ENCODE measurements at regions not wholly inside any gene's neighbourhood (a gene's known extent, or its start where the extent isn't known, plus 50 kb on each side); places are given as distances from the start of the nearest gene placed in this dataset.

GRCh38 chr10:94192974-94193373, 169.8 kb downstream of the NOC3L start:
- no peak for DNase-seq (ENCODE audit: low read depth)

DNA sequence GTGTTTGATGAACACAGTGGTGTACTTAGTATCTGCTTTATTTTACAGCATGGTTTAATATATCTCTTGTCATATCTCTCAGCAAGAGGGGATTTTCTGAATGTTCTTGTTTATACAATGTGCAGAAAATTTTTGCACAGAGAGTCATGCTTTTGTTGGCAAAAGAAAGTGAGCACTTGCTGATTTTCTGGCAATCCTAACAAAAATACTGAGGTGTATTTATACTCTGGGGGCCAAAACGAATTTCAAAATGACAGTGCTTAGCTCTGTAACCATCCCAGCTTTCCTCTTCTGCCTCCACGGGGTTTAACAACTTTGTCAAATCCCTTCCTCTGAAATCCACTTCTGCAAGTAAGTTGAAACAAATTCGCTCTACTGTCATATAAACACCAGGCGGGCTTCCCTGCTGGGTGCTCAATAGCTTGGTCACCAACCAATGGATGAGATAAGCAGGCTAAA, 169.2 kb downstream of the NOC3L start:
- DNase-seq (ENCODE audit: low read depth) = no peak

DNA sequence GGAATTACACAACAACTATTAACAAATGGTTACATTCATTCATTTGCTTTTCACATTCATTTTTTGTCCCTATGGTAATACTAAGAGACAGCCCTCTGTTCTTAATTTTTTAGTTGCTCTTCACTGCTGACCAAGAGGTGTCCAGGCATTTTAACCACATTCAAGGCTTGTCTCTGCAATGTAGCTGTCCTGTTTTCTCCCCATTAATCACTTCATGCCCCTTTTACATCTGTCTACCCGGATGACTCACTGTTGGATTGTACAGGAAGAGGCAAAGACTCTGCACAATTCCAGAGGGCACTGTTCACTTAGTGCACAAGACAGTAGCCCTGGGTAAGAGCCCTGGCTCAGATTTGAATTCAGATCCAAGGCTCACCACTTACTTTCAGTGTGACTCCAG, 168.5 kb downstream of the NOC3L start:
- DNase-seq (ENCODE audit: low read depth) = no peak

DNA sequence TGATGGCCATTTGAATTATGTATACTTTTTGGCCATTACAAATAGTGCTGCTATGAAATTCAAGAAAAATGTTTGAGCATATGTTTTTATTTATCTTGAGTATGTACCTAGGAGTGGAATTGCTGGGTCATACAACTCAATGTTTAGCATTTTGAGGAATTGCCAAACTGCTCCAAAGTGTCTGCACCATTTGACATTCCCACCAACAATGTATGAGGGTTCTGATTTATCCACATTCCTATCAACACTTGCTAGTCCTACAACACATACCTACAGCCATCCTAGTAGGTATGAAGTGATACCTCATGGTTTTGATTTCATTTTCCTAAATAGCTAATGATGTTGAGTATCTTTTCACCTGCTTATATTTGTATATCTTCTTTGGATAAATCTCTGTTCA, 165.5 kb downstream of the NOC3L start:
- no peak for DNase-seq (ENCODE audit: low read depth)

DNA sequence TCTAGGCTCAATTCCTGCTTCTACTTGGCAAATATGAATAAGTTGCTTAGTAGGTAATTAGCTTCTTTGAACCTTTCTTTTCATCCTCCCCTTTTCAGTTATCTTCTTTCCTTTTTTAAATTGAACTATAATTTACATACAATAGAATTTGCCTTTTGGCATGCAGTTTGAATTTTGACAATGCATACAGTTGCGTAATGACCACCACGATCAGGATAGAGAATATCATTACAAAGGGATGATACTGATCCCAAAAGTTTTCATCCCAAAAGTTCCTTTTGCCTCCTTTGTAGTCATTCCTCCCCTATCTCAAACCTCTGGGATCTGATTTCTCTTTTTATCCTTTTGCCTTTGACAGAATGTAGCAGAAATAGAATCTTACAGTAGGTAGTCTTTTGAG, 164.4 kb downstream of the NOC3L start:
- no peak for DNase-seq (ENCODE audit: low read depth)

GRCh38 chr10:94199565-94199964, 163.2 kb downstream of the NOC3L start:
- DNase-seq (ENCODE audit: low read depth) = no peak

- DNase-seq (ENCODE audit: low read depth) = no peak
These were observed 162.4 kb downstream of the NOC3L start for GRCh38 chr10:94200146-94200837.

DNA sequence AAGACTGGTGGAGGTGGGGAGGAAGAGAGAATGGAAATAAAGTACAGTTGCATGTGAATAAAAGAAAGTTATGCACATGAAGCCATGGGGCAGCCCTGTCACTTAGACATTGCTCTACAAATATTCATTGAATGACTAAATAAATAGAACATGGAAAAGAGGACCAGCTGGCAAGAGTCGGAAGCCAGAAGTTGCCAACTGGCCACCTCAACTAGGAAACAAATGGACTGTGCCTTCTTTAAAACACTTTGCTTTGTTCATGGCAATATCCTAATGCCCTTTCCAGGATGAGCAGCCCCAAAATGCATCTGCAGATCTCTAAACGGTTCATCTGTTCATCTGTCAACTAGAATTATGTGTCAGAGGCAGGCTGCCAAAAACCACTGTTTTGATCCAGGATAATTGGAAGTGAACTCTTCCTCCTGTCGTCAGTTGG, 157.3 kb downstream of the NOC3L start:
- DNase-seq (ENCODE audit: low read depth) = no peak

DNA sequence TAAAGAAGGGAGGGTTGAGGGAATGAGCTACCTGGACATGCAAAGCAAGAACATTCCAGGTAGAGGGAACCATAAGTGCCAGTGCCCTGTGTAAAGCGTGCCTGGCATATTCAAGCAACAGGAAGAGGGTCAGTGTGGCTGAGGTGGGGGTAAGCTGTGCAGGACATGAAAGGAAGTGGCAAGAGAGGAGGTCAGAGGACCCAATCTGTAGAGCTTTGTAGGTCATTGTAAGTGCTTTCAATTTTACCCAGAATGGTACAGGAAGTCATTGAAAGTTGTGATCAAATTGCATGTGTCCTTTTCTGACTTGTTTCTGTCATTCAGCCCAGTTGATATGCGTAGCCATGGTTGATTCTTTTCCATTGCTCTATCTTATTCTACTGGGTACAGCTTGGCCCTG, 156.6 kb downstream of the NOC3L start:
- DNase-seq (ENCODE audit: low read depth) = no peak

DNA sequence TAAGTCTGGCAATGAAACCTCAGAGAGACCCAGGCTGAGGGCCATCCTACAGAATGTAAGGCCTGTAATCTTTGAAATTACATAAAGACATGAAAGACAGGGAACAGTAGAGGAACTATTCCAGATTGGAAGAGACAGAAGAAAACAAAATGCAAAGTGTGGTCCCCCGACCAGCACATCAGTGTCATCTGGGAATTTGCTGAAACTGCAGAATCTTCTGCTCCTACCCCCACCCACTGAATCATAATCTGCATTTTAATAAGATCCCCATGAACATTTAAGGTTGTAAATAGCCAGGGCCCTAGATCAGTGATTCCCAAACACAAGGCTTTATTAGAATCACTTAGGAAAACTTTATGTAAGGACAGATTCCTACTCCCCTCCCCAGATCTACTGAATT, 154.4 kb downstream of the NOC3L start:
- DNase-seq (ENCODE audit: low read depth) = no peak

DNA sequence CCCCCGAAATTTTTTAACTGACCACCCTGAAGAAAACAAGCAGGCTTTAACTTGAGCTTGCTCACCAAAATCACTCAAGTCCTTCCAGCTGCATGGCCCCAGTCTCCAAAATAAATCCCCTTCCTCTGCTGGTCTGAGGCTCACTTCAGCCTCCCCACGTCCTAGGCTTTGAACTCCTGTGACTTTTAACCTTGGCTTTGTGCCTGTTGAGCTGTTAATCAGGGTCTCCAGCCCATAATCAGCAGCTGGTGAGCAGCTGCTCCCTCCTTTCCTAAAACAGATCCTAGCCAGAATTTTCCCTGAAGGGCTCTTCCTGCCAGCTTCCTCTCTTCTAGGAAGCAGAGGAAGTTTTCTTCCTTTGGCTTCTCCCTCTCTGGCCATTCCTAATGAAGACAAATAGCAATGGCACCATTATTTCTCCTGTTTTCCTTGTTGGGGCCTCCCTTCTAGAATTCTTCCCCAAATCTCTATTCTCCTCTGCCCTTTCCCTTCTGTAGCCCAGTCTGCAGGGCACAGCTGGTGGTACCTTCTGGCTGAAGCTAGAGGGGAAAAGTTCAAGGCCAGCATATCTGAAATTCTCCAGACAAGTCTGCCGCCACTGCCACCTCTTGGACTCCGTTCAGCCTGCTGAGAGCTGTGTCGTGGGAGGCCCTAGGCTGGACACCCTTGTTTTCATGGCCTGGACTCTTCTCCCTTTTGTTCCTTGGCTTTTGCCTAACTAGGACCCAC, 152.1 kb downstream of the NOC3L start:
- DNase-seq (ENCODE audit: low read depth) = no peak

- no peak for DNase-seq (ENCODE audit: low read depth)
These were observed 151.6 kb downstream of the NOC3L start for GRCh38 chr10:94211169-94211510.

- DNase-seq (ENCODE audit: low read depth) = no peak
These were observed 149.7 kb downstream of the NOC3L start for GRCh38 chr10:94213001-94213530.

DNA sequence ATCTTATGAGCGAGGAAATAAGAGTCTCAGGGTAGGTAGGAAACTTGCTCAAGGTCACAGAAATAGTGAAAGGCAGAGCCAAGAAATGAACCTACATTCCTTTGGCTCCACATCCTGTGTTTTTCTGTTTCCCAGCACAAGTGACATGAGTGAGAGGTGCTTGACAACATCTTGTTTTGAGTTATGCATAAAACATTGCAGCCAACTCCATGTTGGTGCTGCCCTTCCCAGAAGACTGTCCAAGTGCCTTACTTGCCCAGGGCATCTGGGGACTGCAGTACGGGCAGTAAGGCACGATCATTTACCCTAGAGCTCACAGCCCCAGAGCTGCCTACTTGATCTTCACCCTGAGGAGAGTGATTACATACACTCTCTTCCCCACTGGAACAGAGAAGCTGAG, 148.8 kb downstream of the NOC3L start:
- no peak for DNase-seq (ENCODE audit: low read depth)

DNA sequence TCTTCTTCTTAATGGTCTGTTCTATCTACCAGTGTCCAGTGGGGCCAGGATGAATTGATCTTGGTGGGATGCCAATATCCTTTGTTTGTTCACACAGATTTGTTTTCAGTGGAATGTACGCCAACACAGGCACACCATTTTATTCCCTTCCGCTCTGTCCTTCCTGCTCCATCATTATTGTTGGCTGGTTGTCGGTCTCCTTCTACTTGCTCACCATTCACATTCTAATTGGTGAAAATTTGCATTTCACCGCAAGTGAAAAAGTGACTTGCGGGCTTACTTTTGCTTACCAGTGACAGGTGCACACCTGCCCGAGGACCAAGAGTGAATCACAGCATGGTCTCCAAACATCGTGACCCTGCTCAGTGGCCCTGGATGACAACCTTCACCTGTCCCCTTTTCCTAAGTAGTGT, 148.3 kb downstream of the NOC3L start:
- DNase-seq (ENCODE audit: low read depth) = no peak

DNA sequence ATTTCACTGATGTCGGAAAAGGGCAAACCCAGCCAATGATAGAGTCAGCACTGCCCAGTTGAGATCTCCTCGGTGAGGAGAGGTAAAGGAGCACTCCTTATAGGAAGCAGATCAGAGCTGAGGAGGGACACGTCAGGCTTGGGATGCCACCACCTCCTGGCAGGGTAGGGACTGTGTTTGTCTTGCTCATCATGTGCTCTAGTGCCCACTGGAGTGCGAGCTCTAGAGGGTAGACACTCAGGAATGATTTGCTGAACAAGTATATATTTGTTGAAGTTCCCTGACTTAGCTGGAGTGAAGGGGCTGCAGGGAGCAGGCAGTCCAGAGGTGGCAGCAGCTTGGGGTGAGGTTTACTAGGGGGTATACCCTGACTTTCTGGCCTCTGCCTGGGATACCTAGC, 146.5 kb downstream of the NOC3L start:
- no peak for DNase-seq (ENCODE audit: low read depth)

DNA sequence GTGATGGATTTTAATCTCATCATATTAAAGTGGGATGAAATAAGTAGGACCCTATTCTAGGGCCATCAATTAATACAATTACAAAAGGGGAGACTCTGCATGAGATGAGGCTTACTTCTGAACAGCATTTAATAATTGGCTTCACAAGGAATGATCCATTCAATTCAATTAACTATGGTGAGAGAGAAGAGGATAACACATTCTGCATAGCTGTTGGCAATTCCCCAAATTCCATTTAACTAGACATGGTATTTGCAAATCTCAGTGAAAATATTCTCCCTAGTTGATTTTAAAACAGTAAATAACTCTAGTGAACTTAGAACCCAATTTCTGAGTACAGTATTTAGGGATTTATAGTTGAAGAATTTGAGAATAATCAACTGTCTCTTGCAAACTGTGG, 145.3 kb downstream of the NOC3L start:
- DNase-seq (ENCODE audit: low read depth) = no peak

GRCh38 chr10:94218493-94219183, 144.1 kb downstream of the NOC3L start:
- no peak for DNase-seq (ENCODE audit: low read depth)

DNA sequence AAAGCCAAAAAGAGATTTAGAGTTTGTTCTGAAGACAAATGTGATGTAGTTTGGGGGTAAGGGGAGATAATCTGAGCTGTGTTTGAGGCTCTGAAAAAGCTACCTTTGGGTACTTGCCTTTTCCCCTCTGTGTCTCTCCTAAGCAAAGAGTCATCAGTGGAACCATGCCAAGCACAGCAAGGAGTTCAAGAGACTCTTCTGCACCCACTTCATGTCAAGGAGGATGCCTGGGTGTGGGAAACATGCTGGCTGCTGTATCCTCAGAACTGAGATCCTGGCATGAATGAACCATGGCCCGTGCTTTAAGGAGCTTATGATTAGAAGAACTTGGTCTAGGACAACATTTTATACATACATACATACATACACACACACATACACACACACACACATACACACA, 142.9 kb downstream of the NOC3L start:
- no peak for DNase-seq (ENCODE audit: low read depth)

- no peak for DNase-seq (ENCODE audit: low read depth)
These were observed 142.0 kb downstream of the NOC3L start for GRCh38 chr10:94220717-94221116.

GRCh38 chr10:94223702-94224370, 138.9 kb downstream of the NOC3L start:
- DNase-seq (ENCODE audit: low read depth) = no peak

DNA sequence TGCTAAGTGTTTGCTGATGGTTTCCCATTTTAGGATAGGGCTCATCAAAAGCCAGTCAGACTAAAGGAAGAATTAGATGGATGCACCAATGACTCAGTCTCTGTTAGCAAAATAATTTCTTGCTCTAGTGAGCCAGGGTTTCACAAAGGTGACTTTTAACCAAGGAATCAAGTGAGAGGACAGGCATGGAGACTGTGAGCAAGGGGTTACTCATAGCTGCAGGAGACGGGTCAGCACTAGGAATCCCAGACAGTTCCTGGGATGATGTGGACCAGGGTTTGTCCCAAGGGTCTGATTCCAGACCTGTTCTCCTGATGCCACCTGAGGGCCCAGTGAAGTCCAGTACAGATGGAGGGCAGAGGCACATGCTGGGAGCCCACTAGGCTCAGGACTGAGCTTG, 138.1 kb downstream of the NOC3L start:
- no peak for DNase-seq (ENCODE audit: low read depth)

All from HS-27A (cell line).